BJ (cell line): ENCODE measurements at regions not wholly inside any gene's neighbourhood (a gene's known extent, or its start where the extent isn't known, plus 50 kb on each side); places are given as distances from the start of the nearest gene placed in this dataset.

ENCODE experiments used
- CTCF ChIA-PET: fragments of 350-600 bp; formaldehyde crosslinking; extraction: SDS; loops from one replicate; lab custom pipeline; 2021; ENCODE audit warnings: antibody characterized with exemption, inconsistent platforms; lab: Yijun Ruan, JAX
- POLR2A ChIA-PET: fragments of 300-600 bp; sonication (Branson Sonifier 250); formaldehyde crosslinking; extraction: SDS; loops from one replicate; lab custom pipeline; 2021; ENCODE audit warnings: antibody characterized with exemption; lab: Charles Lee
- DNase-seq: peaks from one replicate; pipeline ENCODE4 v3.0.0-alpha.2; 2011; ENCODE audit warnings: low read depth
- H3K27me3 ChIP-seq: 2 replicates; pipeline ENCODE4 v1.6.0; 2011; ENCODE audit warnings: low read length; ENCODE audit not compliant: control insufficient read depth, insufficient read depth
- H3K36me3 ChIP-seq: 2 replicates; pipeline ENCODE4 v1.5.1; 2011; ENCODE audit warnings: low read length; ENCODE audit not compliant: control insufficient read depth, insufficient read depth
- H3K4me3 ChIP-seq: 2 replicates; pipeline ENCODE4 v1.5.1; 2011; ENCODE audit warnings: low read depth, mild to moderate bottlenecking, control low read depth, low read length
- TF ChIP-seq, protein P1 (sequence below): IDR thresholded peaks from 2 replicates; pipeline ENCODE4 v1.5.1; 2011; ENCODE audit warnings: low read depth, mild to moderate bottlenecking, control low read depth, inconsistent platforms, low read length, moderate library complexity; ENCODE audit not compliant: insufficient read depth

DNA sequence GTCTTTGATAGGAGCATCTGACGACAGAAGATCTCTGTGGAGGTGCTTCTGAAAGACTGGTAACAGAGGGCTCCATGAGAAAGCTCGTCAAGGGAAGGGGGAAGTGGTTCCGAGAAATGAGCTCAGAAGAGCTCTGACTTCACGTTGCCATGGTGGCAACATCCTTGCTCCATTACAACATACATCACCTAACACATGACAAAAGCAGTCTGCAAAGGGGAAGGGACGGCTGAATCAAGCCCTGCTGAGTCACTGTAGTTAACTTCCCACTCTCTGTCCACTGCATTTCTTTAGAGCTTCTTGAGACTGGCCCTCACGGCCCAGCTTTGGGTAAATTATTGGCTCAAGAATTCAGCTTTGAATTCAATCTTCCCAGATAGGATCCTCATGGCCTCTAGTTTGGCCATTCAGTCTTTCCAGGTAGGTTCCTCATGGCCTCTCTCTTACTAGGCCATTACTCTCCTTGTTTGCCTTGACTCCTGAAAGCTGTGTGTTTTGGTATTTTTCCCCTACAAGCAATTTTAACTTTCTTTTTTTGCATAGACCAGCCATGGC is 88.0 kb upstream of the ZNF648 start:
- Histone ChIP-seq H3K27me3 (no peaks in the 10 kb centered on the region), H3K36me3 (no peaks in the 10 kb centered on the region), H3K4me3 (no peak overlapping the region)
- ChIA-PET POLR2A (interaction anchor here (0.5 kb wide), 1 partner anchor 465 kb away, joined by 7 read pairs; no protein-coding TSS in a partner anchor), CTCF (interaction anchor here (0.7 to 0.8 kb wide), 3 partner anchors 12 to 452 kb away, joined by 3 read pairs; no protein-coding TSS in a partner anchor)
- DNase-seq = peak; percentile 67
- TF ChIP-seq, protein P1, sequence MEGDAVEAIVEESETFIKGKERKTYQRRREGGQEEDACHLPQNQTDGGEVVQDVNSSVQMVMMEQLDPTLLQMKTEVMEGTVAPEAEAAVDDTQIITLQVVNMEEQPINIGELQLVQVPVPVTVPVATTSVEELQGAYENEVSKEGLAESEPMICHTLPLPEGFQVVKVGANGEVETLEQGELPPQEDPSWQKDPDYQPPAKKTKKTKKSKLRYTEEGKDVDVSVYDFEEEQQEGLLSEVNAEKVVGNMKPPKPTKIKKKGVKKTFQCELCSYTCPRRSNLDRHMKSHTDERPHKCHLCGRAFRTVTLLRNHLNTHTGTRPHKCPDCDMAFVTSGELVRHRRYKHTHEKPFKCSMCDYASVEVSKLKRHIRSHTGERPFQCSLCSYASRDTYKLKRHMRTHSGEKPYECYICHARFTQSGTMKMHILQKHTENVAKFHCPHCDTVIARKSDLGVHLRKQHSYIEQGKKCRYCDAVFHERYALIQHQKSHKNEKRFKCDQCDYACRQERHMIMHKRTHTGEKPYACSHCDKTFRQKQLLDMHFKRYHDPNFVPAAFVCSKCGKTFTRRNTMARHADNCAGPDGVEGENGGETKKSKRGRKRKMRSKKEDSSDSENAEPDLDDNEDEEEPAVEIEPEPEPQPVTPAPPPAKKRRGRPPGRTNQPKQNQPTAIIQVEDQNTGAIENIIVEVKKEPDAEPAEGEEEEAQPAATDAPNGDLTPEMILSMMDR = no peak

DNA sequence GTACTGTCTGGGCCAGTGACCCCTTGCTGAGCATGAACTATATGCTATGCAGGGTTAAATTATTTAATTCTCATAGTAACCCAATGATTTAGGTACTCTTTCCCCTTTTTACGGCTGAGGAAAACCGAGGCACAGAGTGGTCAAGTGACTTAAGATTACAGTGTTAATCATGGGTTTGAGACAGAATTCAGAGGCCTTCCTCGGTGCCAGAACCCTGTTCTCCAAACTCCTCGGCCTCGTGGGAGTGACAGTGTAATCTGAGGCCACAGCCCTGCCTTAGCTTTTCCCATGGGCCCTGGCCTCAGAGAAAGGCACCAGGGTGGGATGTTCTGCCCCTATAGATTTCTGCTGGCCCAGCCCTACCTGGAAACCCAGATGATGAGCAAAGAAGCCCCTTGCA is 86.4 kb upstream of the ZNF648 start:
- POLR2A ChIA-PET = no interaction called here
- no peaks in the 10 kb centered on the region for H3K27me3 ChIP-seq
- no peak for DNase-seq
- CTCF ChIA-PET = interaction anchor here (2.5 kb wide), 1 partner anchor 248 kb away, joined by 13 read pairs; no protein-coding TSS in a partner anchor
- TF ChIP-seq, protein P1 = no peak
- H3K4me3 ChIP-seq = no peak overlapping the region
- no peaks in the 10 kb centered on the region for H3K36me3 ChIP-seq

DNA sequence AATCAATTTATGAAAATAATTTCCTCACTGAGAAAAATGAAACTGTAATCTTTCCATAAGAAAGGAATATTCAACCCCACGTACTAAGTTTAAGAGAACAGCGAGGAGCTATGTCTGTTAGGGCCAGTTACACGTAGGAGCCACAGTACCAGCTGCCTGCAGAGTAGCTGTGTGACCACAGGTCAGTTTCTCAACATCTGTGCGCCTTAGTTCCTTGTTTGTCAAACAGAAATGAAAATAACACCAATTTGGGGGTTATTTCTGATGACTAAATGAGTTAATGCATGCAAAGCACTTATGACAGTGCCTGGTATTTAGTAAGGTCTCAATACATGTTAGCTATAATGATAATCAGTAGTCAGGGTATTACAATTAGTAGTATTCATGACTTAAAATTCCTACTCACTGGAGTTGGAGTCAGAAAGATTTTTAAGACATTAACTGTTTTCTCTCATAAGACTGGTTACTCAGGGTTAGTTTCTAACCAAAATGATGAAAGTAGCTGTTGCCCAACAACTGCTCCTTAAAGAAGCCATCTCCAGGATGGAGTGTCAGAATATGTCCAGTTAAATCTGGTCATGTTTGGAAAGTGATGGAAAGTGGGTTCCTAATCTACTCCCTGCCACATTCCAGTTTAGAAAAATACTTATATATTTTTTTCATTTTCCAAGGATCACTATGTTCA is 85.8 kb upstream of the ZNF648 start:
- no peak for DNase-seq
- TF ChIP-seq, protein P1 = no peak
- no peaks in the 10 kb centered on the region for H3K36me3 ChIP-seq
- ChIA-PET POLR2A (no interaction called here), CTCF (interaction anchor here (2.5 kb wide), 1 partner anchor 249 kb away, joined by 13 read pairs; no protein-coding TSS in a partner anchor)
- no peak overlapping the region for H3K4me3 ChIP-seq
- no peaks in the 10 kb centered on the region for H3K27me3 ChIP-seq

DNA sequence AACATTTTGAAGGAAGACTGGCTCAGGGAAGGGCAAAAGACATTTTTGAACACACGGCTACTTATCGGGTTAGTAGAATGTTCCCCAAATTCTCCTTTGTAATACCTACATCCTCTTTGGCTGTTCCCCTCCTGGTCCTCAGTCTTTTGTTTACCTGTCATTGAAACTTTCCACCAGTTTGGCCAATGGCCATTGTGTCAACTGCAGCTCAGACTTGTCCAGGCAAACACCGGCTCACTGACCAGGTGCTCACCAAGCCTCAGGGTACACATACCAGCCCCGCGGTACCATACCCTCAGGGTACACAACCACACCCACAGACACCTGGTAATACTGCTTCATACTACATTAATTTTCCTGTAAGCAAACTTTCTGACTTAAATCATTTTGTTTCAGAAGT is 84.8 kb upstream of the ZNF648 start:
- no peak overlapping the region for H3K4me3 ChIP-seq
- CTCF ChIA-PET = interaction anchor here (1.1 to 8.1 kb wide), 2 partner anchors 8 to 248 kb away, joined by 3 to 291 read pairs; partner anchors contain the start of gene GLUL

DNA sequence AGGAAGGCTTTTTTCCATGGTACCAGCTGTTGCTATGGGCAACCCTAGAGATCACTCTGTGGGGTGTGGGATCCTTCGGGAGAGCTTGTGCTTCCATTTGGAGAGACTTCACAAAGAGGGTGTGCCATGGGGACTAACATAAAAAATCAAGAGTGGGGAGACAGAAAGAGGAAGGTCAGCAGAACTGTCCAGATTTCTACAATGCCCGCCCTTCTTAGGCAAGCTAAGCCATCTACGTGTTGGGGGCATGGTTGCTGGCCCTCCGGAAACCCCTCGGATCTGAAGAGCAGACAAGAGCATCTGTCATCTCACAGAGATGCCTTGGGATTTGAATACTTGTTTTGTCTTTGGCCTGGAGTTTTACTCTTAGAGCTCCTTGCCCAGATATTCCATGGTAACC is 83.9 kb upstream of the ZNF648 start:
- CTCF ChIA-PET = interaction anchor here (1.0 to 8.1 kb wide), 5 partner anchors 9 to 249 kb away, joined by 3 to 291 read pairs (median 3); partner anchors contain the start of gene GLUL
- Histone ChIP-seq H3K36me3 (no peaks in the 10 kb centered on the region), H3K4me3 (no peak overlapping the region), H3K27me3 (no peaks in the 10 kb centered on the region)
- TF ChIP-seq, protein P1 = no peak
- no peak for DNase-seq
- POLR2A ChIA-PET = no interaction called here

More for the DNA sequence above, 84.8 kb upstream of the ZNF648 start:
- POLR2A ChIA-PET = no interaction called here
- Histone ChIP-seq H3K36me3 (no peaks in the 10 kb centered on the region), H3K27me3 (no peaks in the 10 kb centered on the region)
- TF ChIP-seq, protein P1 = no peak
- DNase-seq = no peak
